IMR-90 (cell line): ENCODE measurements at regions not wholly inside any gene's neighbourhood (a gene's known extent, or its start where the extent isn't known, plus 50 kb on each side); places are given as distances from the start of the nearest gene placed in this dataset.

ENCODE experiments used
- ATAC-seq: fragments of 200-7000 bp; cut with Tn5 transposase; 2 replicates; pipeline ENCODE4 v1.9.1; 2020; ENCODE audit warnings: low read depth, mild to moderate bottlenecking, moderate library complexity
- BruUV-seq: library from RNA; stranded (reverse); fragments of 400-500 nt; replicated peaks from 2 replicates; lab custom pipeline; 2021; lab: Mats Ljungman, UMichigan
- CTCF ChIA-PET: fragments of 300-600 bp; formaldehyde crosslinking; extraction: SDS; loops from one replicate; lab custom pipeline; 2021; ENCODE audit warnings: antibody characterized with exemption; lab: Yijun Ruan, JAX
- POLR2A ChIA-PET: fragments of 300-600 bp; sonication (Branson Sonifier 250); formaldehyde crosslinking; loops from one replicate; lab custom pipeline; 2022; ENCODE audit warnings: antibody characterized with exemption; ENCODE audit not compliant: unreplicated experiment; lab: Charles Lee
- DNase-seq: peaks from one replicate; pipeline ENCODE4 v3.0.0; 2013
- H2AFZ ChIP-seq: replicated peaks from 2 replicates; pipeline ENCODE3; 2013; ENCODE audit warnings: low read length, mild to moderate bottlenecking; ENCODE audit not compliant: poor library complexity
- H2AK5ac ChIP-seq: 2 replicates; pipeline ENCODE4 v1.6.1; 2013; ENCODE audit warnings: low read depth, low read length, inconsistent platforms
- H2AK9ac ChIP-seq: replicated peaks from 2 replicates; pipeline ENCODE3; 2013; ENCODE audit warnings: mild to moderate bottlenecking, low read depth, low read length, moderate library complexity; ENCODE audit not compliant: poor library complexity
- H2BK120ac ChIP-seq: 2 replicates; pipeline ENCODE4 v1.6.1; 2013; ENCODE audit warnings: low read depth, low read length, inconsistent platforms
- H2BK15ac ChIP-seq: 3 replicates; pipeline ENCODE4 v1.6.1; 2013; ENCODE audit warnings: low read depth, low read length, inconsistent platforms
- H2BK20ac ChIP-seq: 2 replicates; pipeline ENCODE4 v1.6.1; 2013; ENCODE audit warnings: low read depth, mild to moderate bottlenecking, inconsistent platforms, low read length, moderate library complexity
- H2BK5ac ChIP-seq: 2 replicates; pipeline ENCODE4 v1.6.1; 2013; ENCODE audit warnings: mild to moderate bottlenecking, low read depth, low read length, inconsistent platforms; ENCODE audit not compliant: poor library complexity, severe bottlenecking
- H3K14ac ChIP-seq: replicated peaks from 2 replicates; pipeline ENCODE4 v1.6.1; 2013; ENCODE audit warnings: low read depth, low read length, inconsistent platforms
- H3K18ac ChIP-seq: 2 replicates; pipeline ENCODE4 v1.6.1; 2013; ENCODE audit warnings: low read depth, low read length, control low read depth
- H3K23ac ChIP-seq: 2 replicates; pipeline ENCODE4 v1.6.1; 2013; ENCODE audit warnings: low read depth, low read length, inconsistent platforms
- H3K27ac ChIP-seq: 2 replicates; pipeline ENCODE4 v1.5.1; 2013; ENCODE audit warnings: mild to moderate bottlenecking, control low read depth, low read length; ENCODE audit not compliant: insufficient read depth
- H3K27me3 ChIP-seq: 2 replicates; pipeline ENCODE4 v1.6.1; 2013; ENCODE audit warnings: low read length; ENCODE audit not compliant: control insufficient read depth, insufficient read depth
- H3K36me3 ChIP-seq: 2 replicates; pipeline ENCODE4 v1.6.1; 2013; ENCODE audit warnings: low read length, mixed read lengths; ENCODE audit not compliant: control insufficient read depth, insufficient read depth
- H3K4ac ChIP-seq: 2 replicates; pipeline ENCODE4 v1.6.1; 2013; ENCODE audit warnings: low read depth, low read length, inconsistent platforms
- H3K4me1 ChIP-seq: 2 replicates; pipeline ENCODE4 v1.6.1; 2013; ENCODE audit warnings: low read length, mixed read lengths; ENCODE audit not compliant: control insufficient read depth, insufficient read depth
- H3K4me2 ChIP-seq: 2 replicates; pipeline ENCODE4 v1.6.1; 2013; ENCODE audit warnings: low read depth, mild to moderate bottlenecking, control low read depth, low read length, moderate library complexity
- H3K4me3 ChIP-seq: 2 replicates; pipeline ENCODE4 v1.5.1; 2013; ENCODE audit warnings: low read depth, mild to moderate bottlenecking, control low read depth, low read length, moderate library complexity; ENCODE audit not compliant: insufficient read depth
- H3K56ac ChIP-seq: 2 replicates; pipeline ENCODE4 v1.6.1; 2013; ENCODE audit warnings: low read length, inconsistent platforms; ENCODE audit not compliant: insufficient read depth; ENCODE audit errors: extremely low read depth
- H3K79me1 ChIP-seq, 2 experiments: 2 replicates each; pipeline ENCODE4 v1.6.1; 2013; ENCODE audit warnings: low read length in 2 of 2, inconsistent platforms in 1 of 2, low read depth in 1 of 2
- H3K9ac ChIP-seq: 2 replicates; pipeline ENCODE4 v1.6.1; 2013; ENCODE audit warnings: low read depth, low read length, control low read depth
- H3K9me1 ChIP-seq: 2 replicates; pipeline ENCODE4 v1.6.1; 2013; ENCODE audit warnings: low read length, inconsistent platforms; ENCODE audit not compliant: insufficient read depth
- H3K9me3 ChIP-seq: 2 replicates; pipeline ENCODE4 v1.6.1; 2013; ENCODE audit warnings: low read length; ENCODE audit not compliant: control insufficient read depth, insufficient read depth
- H4K20me1 ChIP-seq: 2 replicates; pipeline ENCODE4 v1.6.1; 2013; ENCODE audit warnings: low read length, inconsistent platforms; ENCODE audit not compliant: insufficient read depth
- H4K5ac ChIP-seq: 2 replicates; pipeline ENCODE4 v1.6.1; 2013; ENCODE audit warnings: mild to moderate bottlenecking, low read depth, low read length, control low read depth
- H4K8ac ChIP-seq, 2 experiments: 2 replicates each; pipeline ENCODE4 v1.6.1; 2013; ENCODE audit warnings: low read depth in 2 of 2, low read length in 2 of 2, control low read depth in 1 of 2, inconsistent platforms in 1 of 2
- H4K91ac ChIP-seq: 2 replicates; pipeline ENCODE4 v1.6.1; 2013; ENCODE audit warnings: low read depth, low read length, inconsistent platforms; ENCODE audit not compliant: insufficient read depth
- BHLHE40 ChIP-seq: fragments of 150-350 bp; IDR thresholded peaks from 2 replicates; pipeline ENCODE4 v1.6.1; 2016; ENCODE audit warnings: mild to moderate bottlenecking, low read depth, low read length
- POLR2A ChIP-seq: IDR thresholded peaks from 2 replicates; pipeline ENCODE4 v1.6.1; 2012; ENCODE audit warnings: mild to moderate bottlenecking, low read depth, low read length
- WGBS, 2 experiments: methylation state at CpG; one replicate each; pipeline versions ENCODE4 v1.1.5 to v1.1.7; 2013; ENCODE audit warnings: missing lambda C conversion rate in 2 of 2; ENCODE audit not compliant: insufficient read length in 1 of 2; ENCODE audit errors: extremely low coverage in 2 of 2; 5-methylcytosine and 5-hydroxymethylcytosine counted together
- dilution Hi-C: fragments of 300-500 bp; cut with HindIII; formaldehyde crosslinking; loops from one replicate; pipeline ENCODE4 v1.14.3; 2018; ENCODE audit warnings: low sequenced_read_pairs; ENCODE audit not compliant: unreplicated experiment
- in situ Hi-C: fragments of 300-500 bp; cut with MboI; formaldehyde crosslinking; loops from 3 replicates; pipeline ENCODE4 v1.14.3; 2019; ENCODE audit warnings: low sequenced_read_pairs, inconsistent platforms, mixed read lengths
- intact Hi-C: fragments of 100-400 bp; cut with micrococcal nuclease; formaldehyde crosslinking; loops from 2 replicates; pipeline ENCODE4 v1.10.0; 2022

- no peak overlapping the region for H3K18ac ChIP-seq
- H3K4me3 ChIP-seq = no peak overlapping the region
- H4K20me1 ChIP-seq = no peaks in the 10 kb centered on the region
- no TSS peak for BruUV-seq
- H3K27ac ChIP-seq = no peak overlapping the region
- no peak overlapping the region for H4K8ac ChIP-seq
- ATAC-seq = no peak
- no peak overlapping the region for H3K14ac ChIP-seq
- no peaks in the 10 kb centered on the region for H3K36me3 ChIP-seq
- no peaks in the 10 kb centered on the region for H3K79me1 ChIP-seq
- POLR2A ChIA-PET = no interaction called here
- H2BK15ac ChIP-seq = no peak overlapping the region
- no peak overlapping the region for H2BK5ac ChIP-seq
- no peak overlapping the region for H4K5ac ChIP-seq
- no peaks in the 10 kb centered on the region for H3K4me1 ChIP-seq
- no peak overlapping the region for H2AFZ ChIP-seq
- no peak overlapping the region for H3K4ac ChIP-seq
- H2AK5ac ChIP-seq = no peak overlapping the region
- TF ChIP-seq POLR2A = no peak
- TF ChIP-seq BHLHE40 = no peak
- H4K91ac ChIP-seq = no peak overlapping the region
- H3K56ac ChIP-seq = no peak overlapping the region
- CTCF ChIA-PET = no interaction called here
- intact Hi-C loops (no loop called here), dilution Hi-C loops (no loop called here), in situ Hi-C loops (no loop called here)
- H3K23ac ChIP-seq = no peak overlapping the region
- no peak overlapping the region for H3K9ac ChIP-seq
- no CpG with 5 or more reads among the region's 4 CpGs for WGBS, 2 experiments
- H3K9me3 ChIP-seq = no peaks in the 10 kb centered on the region
- no peak overlapping the region for H2AK9ac ChIP-seq
- no peaks in the 10 kb centered on the region; the same call in 1 of the 2 replicates for H3K27me3 ChIP-seq
- H3K9me1 ChIP-seq = no peaks in the 10 kb centered on the region
- H2BK20ac ChIP-seq = no peak overlapping the region
- H2BK120ac ChIP-seq = no peak overlapping the region
- no peak overlapping the region for H3K4me2 ChIP-seq
- no peak for DNase-seq
Observed at GRCh38 chr1:14462851-14463250, 135.6 kb upstream of the KAZN start.
